GM19438 (cell line): ENCODE measurements at regions not wholly inside any gene's neighbourhood (a gene's known extent, or its start where the extent isn't known, plus 50 kb on each side); places are given as distances from the start of the nearest gene placed in this dataset.

Experiments used
- ATAC-seq: cut with Tn5 transposase; IDR thresholded peaks from one replicate; pipeline ENCODE4 v1.9.1; 2021; ENCODE audit warnings: low read depth; ENCODE audit not compliant: unreplicated experiment

GRCh38 chr6:114595186-114595585, 252.4 kb upstream of the HS3ST5 start:
- ATAC-seq = no peak

- no peak for ATAC-seq
Observed at GRCh38 chr6:114592506-114592905, 249.7 kb upstream of the HS3ST5 start.

DNA sequence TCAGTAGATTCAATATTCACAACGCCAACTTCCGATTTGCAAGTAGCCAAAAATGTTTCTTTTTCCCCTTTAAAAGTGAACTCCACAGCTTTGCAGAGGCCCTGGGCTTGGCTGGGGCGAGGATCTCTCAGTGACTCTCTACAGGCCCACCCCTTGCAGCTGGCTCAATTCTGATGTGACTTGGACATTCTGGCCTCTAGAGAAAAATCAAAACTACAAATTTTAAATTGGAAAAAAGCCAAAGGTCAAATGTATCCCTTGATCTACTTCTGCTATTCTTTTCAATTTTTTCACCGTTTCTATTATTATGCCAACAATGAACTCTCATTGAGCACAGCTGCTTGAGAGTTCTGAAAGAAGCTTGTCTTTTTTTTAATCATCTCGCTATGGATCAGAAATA, 245.9 kb upstream of the HS3ST5 start:
- ATAC-seq = no peak

DNA sequence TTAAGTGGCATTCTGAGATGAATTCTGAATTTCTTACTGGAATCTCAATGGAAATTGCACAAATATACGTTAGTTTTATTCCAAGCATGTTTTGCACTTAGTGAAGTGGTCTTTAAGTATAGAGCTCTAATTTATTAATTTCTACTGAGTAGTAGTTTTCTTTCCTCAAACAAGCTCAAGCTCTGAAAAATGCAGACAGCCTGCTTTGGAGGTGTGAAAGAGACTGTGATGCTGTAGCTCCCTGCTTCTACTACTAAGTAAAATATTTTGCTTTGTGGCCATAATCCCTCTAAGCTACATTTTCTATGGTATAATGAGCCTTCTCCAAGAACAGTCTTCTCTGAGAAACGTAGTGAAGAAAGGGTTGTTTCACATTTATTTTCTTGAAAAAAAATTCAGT, 243.5 kb upstream of the HS3ST5 start:
- ATAC-seq = no peak

GRCh38 chr6:114581293-114581692, 238.5 kb upstream of the HS3ST5 start:
- ATAC-seq = no peak

- no peak for ATAC-seq
Observed at GRCh38 chr6:114580882-114581281, 238.1 kb upstream of the HS3ST5 start.

- no peak for ATAC-seq
Observed at GRCh38 chr6:114579486-114579885, 236.7 kb upstream of the HS3ST5 start.

DNA sequence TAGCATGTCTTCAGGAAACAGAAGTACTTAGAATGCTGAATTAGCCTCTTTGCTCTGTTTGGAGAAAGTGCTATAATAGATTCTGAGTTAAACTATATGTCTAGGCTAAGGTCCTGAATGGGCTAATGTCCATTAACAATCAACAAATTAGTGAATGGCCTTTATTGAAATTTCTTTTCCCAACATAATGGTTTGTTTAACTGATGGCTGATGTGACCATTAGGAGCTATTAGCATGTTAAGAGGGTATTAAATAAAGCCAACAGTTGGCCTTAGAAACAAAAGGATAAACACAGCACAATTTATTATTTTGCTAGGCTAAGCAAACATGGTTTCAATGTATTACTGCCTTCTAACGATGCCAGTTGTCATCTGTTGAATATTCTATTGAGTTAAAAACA, 234.3 kb upstream of the HS3ST5 start:
- ATAC-seq = no peak

DNA sequence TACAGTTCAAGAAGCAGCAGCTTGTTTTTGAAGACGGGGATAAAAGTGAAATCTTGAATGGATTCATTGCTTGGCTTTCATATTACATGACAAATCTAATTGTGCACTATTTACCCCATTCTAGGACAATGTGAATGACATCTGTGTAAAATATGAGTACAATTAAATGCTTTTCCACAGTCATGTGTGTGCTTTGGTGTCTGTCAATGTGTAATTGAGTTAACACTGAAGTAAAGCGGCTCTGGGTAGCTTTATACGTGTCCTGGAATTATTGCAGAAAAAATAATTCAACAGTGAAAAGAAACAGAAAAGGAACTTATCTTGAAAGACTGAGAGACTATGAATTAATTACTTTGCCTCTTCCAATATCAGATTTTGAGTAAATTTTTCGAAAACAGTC, 233.5 kb upstream of the HS3ST5 start:
- no peak for ATAC-seq

DNA sequence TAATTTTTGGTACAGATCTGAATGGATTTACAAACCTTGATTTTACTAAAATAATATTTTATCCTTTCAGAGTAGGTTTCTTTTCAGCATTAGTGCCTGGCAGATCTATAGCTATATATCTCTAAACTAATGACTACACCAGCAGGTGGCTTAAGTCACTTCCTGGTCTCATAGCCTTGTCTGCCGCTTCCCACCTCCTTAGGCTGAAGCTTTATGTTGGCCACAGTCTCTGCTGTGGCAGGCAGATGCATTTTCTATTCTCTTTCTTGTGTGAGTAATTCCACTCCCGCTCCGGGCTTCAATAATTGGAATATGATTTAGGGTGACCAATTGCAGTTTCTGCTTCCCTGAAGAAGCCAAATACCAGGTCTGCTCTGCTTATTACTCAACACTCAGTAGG, 226.8 kb upstream of the HS3ST5 start:
- no peak for ATAC-seq

DNA sequence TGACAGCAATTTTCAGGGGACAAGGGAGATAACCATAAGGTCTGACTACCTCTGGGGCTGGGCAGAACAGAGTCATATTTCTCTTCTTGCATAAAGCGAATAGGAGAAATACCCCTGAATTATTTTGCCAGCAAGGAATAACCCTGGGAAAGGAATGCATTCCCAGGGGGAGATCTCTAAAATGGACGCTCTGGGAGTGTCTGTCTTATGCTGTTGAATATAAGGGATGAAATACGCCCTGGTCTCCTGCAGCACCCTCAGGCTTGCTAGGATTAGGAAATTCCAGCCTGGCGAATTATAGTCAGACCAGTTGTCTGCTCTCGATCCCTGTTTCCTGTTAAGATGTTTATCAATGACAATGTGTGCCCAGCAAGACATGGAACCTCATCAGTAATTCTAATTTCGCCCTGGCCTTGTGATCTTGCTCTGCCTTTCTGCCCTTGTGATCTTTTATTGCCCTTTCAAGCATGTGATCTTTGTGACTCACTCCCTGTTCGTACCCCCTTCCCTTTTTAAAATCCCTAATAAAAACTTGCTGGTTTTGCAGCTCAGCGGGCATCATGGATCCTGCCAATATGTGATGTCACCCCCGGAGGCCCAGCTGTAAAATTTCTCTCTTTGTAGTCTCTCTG, 221.6 kb upstream of the HS3ST5 start:
- ATAC-seq = no peak

DNA sequence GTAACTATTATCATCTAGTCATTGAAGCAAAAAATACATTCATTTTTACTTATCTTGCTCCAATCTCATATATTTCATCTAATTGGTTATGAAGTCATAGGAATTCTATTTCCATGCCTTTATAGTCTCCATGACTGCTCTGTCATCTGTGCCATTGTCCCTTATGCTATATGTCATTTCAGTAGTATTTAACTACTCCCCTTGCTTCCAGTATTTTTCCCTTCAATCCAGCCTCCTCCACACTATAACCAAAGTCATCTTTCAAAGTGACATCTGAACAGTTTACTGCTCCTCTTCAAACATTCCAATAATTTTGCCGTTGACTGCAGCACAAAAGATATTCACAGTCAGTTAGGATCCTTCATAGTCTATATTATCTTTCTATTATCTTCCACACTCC, 216.6 kb upstream of the HS3ST5 start:
- no peak for ATAC-seq

DNA sequence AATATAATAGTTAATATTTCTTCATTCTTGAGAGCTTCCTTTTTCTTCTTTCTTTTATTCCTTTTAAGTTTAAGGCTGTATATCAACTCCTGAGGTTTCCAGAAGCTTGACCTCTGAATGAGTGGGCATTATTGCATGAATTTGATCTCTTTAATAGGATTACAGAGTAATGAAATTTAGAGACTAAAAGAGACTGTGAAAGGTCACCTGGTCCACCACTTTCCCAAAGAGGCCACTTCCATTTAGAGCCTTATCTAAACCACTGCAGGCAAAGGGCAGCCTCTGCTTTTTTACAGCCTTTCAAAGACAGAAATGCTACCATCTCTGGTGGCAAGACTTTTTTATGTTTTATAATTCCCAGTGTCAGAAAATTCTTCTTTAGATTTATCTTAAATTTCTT, 215.3 kb upstream of the HS3ST5 start:
- ATAC-seq = no peak

DNA sequence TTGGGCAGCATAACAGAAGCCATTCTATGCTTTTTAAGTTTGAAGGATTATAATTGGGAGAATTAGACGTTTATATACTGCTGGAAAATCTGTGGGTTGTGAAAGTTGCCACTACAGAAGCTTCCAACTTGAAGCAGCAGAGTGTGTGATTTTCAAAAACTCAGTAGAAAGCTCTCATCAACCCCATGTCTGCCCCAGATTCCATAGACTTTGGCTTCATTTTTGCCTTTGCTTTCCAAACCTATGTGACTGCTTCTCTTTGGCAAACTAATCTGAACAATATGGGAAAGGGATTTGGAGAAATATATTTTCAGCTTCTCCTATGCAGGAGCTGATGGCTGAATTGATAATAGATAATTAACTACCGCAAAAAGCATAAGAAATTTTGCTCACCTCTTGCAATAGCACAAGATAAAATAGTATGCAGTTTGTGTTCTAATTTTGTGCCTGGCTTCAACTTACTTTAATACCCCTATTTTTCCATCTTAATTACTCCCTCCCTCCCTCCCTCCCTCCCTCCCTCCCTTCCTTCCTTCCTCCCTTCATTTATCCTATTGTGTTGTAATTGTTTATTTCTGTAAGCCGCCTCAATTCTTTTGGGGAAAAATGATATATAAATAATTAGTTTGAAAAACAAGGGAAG, 214.1 kb upstream of the HS3ST5 start:
- no peak for ATAC-seq

DNA sequence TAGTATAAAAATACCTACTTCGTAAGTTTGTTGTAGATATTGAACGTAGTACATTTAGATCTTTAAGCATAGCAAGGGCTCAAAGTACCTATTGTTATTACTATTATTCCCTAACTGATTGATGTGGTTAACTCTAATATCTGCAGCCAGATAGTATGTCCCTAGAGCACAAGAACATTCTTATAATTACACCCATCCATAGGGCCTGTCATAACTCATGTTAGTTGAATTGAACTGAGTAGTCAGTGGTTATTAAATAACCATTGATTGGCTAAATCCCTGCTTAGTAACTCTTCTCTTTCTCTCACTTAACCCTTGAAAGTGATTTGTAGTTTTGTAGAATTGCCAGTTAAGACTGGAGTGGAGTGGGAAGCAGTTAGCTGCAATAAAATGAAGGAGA, 207.5 kb upstream of the HS3ST5 start:
- ATAC-seq = no peak

- ATAC-seq = no peak
Observed at GRCh38 chr6:114543696-114544095, 200.9 kb upstream of the HS3ST5 start.

- no peak for ATAC-seq
Observed at GRCh38 chr6:114541794-114542193, 199.0 kb upstream of the HS3ST5 start.

- no peak for ATAC-seq
Observed at GRCh38 chr6:114537977-114538376, 195.2 kb upstream of the HS3ST5 start.

DNA sequence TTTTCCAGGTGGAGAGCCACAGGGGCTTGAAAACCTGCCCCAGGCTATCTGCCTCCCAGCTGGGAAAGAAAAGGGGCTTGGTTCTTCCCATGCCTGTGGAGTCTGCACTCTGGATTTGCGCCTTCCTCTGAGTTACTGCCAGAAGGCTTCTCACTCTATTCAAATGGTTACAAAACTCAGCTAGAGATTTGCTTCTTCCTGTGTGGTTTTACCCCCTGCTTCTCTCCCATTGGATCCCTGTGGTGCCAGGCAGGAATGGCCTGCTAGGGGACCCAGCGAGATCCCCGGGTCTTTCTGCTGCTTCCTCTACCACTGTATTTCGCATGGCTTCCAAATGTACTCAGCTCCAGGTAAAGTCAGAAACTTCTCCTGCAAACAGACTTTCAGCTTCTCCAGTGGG, 192.0 kb upstream of the HS3ST5 start:
- ATAC-seq = no peak

- peak; percentile 13 for ATAC-seq
Observed at GRCh38 chr6:114524081-114524480, 181.3 kb upstream of the HS3ST5 start.

- peak; percentile 8 for ATAC-seq
Observed at GRCh38 chr6:114523508-114523907, 180.7 kb upstream of the HS3ST5 start.

- peak; percentile 42 for ATAC-seq
Observed at GRCh38 chr6:114521926-114522325, 179.1 kb upstream of the HS3ST5 start.

GRCh38 chr6:114520976-114521375, 178.2 kb upstream of the HS3ST5 start:
- ATAC-seq = no peak
